ENCODE measurements at regions not wholly inside any gene's neighbourhood (a gene's known extent, or its start where the extent isn't known, plus 50 kb on each side); places are given as distances from the start of the nearest gene placed in this dataset.

GRCh38 chr1:239209591-239209990, 176.8 kb upstream of the CHRM3 start:
- DNase-seq (ENCODE audit: low spot score): no peak

DNA sequence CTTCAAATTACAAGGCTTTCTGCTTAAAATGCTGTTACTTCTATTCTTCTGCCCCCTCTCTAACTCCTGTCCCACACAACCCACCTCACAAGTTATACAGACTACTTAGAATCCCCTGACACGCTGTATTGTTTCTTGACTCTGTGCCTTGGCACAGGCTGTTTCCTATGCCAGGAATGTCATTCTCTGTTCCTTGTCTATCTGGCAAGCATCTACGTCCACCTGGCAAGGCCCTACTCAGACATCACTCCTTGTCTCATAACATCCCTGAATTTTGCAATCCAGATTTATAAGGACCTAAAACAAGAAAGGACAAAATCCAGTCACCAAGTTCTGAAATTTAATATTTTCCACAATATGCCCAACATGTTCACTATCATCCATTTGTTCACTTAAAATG, 182.0 kb upstream of the CHRM3 start:
- DNase-seq (ENCODE audit: low spot score): no peak

DNA sequence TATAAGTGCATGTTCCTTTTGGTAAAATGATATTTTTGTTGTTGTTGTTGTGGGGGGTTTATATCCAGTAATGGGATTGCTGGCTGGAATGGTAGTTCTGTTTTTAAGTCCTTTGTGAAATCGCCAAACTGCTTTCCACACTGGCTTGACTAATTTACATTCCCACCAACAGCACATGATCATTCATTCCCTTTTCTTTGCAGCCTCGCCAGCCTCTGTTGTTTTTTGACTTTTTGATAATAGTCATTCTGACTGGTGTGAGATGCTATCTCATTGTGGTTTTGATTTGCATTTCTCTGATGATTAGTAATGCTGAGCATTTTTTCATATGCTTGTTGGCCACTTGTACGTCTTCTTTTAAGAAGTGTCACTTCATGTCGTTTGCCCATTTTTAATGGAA, 188.5 kb upstream of the CHRM3 start:
- DNase-seq (ENCODE audit: low spot score): no peak

DNA sequence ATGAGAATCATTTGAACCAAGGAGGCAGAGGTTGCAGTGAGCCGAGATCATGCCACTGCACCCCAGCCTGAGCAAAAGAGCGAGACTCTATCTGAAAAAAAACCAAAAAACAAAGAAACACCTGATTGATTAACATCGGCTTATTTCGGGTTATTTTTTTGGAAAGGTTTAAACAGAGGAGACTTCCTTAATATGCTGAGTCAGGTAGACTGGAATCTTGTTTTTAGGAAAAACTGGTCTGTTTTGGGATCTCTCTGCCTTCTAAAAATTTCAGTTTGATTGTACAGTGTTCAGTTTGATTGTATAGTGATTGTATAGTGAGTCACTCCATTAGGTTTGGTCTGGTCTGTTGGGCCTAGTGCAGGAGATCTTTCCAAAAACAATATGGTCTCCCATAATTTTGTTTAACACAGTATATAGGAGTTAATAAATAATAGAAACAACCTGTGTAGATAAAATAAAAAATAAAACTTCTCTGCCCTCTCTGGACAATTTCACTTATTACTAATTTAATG, 196.3 kb upstream of the CHRM3 start:
- no peak for DNase-seq (ENCODE audit: low spot score)

DNA sequence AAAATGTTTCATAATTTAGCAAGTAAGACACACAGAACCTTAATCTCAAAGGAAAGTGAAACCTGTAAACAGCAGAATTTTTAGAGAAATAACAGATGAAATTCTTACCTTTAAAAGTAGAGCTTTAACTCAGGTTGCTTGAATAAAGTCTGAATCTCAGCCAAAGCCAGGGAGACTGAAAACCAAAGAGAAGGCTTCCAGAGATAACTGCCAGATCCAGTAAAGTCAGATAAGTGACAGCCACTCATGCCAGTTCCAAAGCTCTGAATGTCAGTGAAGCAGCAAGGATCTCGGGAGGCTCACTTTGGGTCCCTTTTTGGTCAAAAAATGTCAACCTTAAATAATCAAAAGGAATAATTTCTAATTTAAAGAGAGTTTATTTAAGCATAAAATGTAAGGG, 199.9 kb upstream of the CHRM3 start:
- no peak for DNase-seq (ENCODE audit: low spot score)

DNA sequence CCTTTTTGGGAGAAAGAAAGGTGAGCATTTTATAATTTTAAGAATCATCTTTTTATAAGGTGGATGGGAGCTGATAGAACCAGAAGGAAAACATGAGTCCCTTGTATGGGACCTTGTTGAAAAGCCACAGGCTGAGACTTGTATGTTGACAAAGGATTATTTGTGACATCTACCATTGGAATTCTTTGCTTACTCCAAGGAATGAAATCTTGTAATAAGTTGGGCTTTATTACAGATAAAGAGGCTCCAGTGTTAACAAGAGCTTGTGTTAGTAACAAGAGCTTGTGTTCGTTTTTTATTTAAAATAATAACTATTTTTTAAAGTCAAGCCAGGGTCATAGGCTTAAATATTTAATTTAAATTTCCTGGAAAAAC, 201.1 kb upstream of the CHRM3 start:
- no peak for DNase-seq (ENCODE audit: low spot score)

- DNase-seq (ENCODE audit: low spot score): no peak
These were observed 201.7 kb upstream of the CHRM3 start for GRCh38 chr1:239184561-239185244.

DNA sequence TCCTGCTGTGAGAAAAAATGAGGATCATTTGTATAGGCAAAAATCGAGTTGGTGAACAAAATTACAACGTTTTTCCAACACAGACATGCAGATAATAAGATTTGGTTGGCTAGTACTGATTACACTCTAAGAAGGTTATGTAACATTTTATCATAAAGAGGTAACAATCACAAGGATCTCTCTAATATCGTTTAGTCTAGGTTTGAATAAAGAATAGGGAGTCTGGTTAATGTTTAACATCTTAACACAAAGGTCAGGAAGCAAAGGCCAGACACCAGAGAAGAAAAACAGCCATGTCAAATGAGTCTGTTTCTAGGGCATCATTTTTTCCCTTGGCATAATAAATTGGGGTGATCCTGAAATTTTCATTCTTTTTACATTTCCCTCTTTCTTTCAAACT, 207.4 kb upstream of the CHRM3 start:
- no peak for DNase-seq (ENCODE audit: low spot score)

GRCh38 chr1:239174880-239175279, 211.5 kb upstream of the CHRM3 start:
- no peak for DNase-seq (ENCODE audit: low spot score)

GRCh38 chr1:239170828-239171227, 215.5 kb upstream of the CHRM3 start:
- DNase-seq (ENCODE audit: low spot score): no peak

DNA sequence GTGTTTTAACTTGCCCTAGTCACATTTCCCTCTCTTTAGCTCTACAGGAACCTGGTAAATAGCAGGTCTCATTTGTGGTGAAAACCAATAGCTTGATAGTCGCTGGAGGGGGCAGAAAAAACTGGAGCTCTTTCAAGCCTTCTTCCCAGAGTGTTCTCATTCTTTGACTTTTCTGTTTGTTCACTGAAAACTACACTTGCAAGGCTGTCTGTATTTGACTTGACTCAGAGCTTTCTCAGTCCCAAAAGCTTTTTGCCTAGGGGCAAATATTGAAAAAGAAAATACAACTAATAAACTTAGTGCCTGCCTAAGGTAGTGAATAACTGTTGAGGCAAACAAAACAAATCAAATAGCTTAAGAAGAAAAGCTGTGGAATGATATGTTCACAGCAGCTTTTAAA, 217.1 kb upstream of the CHRM3 start:
- DNase-seq (ENCODE audit: low spot score): no peak

DNA sequence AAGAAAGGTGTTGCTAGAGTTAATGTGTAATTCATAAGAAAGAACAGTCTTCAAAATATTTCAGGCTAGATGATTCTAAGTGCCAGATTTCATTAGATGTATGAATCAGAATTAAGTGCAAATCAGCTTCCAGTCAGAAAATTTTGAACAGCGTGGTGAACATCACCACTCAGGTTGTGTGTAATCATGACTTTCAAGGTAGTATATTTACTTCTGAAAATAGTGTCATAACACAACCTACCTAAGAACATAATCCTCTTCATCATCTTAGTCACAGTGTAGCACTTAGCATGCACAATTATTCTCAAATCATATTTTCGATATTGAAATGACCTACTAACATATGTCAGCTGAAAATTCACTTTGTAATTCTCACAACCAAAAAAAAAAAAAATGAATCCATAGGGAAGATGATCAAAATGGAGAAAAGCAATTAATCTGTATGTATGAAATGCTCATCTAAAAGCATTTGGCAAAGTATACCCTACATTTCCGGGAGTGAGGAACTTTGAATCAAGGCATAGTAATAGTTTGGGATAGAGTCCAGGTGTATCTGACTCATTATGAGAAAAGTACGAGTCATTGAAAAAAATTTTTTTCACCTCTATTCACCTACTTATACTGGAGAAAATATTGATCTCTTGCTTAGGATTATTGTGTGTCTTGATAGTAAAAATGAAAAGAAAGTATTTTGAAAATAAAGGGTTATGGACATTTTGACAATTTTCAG, 221.8 kb upstream of the CHRM3 start:
- no peak for DNase-seq (ENCODE audit: low spot score)

DNA sequence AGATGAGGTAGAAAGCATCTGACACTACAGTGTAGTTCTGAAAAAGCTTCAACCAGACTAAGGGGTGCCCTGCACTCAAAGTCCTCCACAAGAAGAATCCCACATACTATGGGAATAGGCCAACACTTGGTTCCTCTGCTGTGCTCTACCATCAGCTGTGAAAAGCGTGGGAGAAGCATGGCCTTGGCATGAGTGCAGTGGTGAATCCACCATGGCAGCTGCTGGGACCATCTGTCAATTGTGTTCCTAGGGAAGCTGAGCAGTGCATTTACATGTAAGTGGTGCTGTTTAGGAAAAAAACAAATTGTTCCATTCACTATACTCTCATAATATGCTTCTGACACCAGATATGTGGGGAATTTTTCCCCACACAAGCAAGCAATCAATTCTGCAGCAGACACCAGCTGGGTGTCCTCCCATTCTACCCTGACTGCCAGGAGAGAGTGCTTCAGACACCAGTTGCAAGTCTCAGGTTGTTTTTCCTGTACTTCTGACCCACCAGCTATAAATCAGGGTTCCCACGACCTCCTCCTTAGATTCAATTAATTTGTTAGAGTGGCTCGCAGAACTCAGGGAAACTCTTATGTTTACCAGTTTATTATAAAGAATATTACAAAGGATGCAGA, 230.8 kb upstream of the CHRM3 start:
- no peak for DNase-seq (ENCODE audit: low spot score)

GRCh38 chr1:239151937-239152336, 234.4 kb upstream of the CHRM3 start:
- no peak for DNase-seq (ENCODE audit: low spot score)

GRCh38 chr1:239140968-239141367, 245.4 kb upstream of the CHRM3 start:
- no peak for DNase-seq (ENCODE audit: low spot score)

DNA sequence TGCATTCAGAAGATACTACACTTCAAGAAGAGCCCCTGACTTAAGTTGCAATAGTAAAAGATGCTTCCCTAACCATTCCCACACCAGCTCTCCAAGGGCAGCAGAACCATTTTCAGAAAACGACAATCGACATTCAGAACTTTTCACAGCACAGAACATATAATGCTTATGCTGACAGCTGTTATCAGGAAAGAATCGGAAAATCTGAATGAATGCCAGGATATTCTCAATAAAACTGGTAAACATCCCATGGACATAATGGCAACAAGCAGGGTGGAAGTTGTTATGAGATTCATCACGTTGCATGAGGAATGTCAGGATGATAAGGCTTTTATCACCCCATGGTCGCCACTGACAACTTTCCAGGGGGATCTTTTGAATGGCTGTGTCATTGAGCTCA, 246.6 kb upstream of the CHRM3 start:
- no peak for DNase-seq (ENCODE audit: low spot score)

- no peak for DNase-seq (ENCODE audit: low spot score)
These were observed 257.8 kb upstream of the CHRM3 start for GRCh38 chr1:239128541-239128940.

DNA sequence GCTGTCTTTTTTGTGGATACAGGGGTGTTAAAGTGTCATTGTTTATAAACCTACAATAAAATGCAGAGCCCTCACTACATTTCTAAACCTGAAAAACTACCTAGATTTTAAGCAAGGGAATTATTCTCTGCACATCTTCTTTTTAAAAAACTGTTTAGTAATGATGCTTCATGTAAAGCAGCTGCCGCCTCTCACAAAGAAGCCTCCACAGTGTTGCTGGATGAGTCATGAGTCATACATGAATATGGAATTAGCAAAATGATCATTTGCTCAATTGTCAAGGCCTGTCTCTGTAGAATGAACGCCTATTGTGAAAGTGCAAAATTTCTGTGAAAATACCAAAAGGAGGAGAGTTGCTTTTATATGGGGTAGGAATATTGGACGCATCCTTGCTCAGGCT, 259.5 kb upstream of the CHRM3 start:
- DNase-seq (ENCODE audit: low spot score): peak; percentile 57

- peak; percentile 22 for DNase-seq (ENCODE audit: low spot score)
These were observed 260.5 kb upstream of the CHRM3 start for GRCh38 chr1:239125893-239126292.

GRCh38 chr1:239125027-239125426, 261.3 kb upstream of the CHRM3 start:
- DNase-seq (ENCODE audit: low spot score): no peak

- no peak for DNase-seq (ENCODE audit: low spot score)
These were observed 263.1 kb upstream of the CHRM3 start for GRCh38 chr1:239123260-239123659.

DNA sequence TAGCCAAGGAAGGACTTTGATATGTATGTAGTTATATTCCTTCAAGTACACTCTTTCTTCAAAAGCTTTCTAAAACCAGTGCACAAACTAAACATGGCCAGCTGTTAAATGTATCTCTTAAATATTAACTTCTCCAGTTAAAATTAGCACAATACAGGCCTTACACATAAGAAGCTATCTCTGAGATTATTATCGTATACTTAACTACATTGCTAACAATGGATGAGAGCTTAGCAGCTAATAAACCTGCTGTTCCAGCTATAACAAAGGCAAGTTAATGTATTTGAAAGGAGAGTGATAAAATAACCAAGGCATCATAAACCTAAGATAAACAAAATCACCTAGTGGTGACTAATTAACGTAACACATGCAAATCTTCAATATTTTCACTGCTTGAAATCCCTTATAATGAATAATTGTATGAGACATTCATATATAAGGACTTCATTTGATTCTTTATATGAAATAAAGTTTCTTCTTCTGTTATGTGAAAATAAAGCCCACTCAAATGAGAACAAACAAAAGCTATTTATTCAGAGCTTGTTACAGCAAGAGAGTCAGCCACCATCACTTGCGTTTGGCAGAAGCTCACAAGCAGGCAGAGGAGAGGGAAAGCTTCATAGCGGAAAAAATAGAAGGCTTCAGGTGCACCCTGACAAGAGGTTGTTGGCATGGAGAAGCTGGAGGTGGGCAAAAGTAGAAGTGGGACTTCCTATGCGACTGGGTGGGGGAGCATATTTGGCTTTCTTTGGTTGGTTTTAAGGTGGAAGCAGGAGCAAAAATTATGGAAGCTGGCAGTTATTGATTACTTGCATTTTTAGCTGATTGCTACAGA, 274.1 kb upstream of the CHRM3 start:
- DNase-seq (ENCODE audit: low spot score): no peak

All from globus pallidus (tissue), 1 donor.